GM23338 (cell line): ENCODE measurements at regions not wholly inside any gene's neighbourhood (a gene's known extent, or its start where the extent isn't known, plus 50 kb on each side); places are given as distances from the start of the nearest gene placed in this dataset.

Experiments used
- ATAC-seq: fragments of 200-7000 bp; cut with Tn5 transposase; 3 replicates; pipeline ENCODE4 v1.9.1; 2020
- DNase-seq: peaks from one replicate; pipeline ENCODE4 v3.0.0-alpha.2; 2015; ENCODE audit warnings: low spot score
- H2AFZ ChIP-seq: fragments of 200-600 bp; sonication (generic); 2 replicates; pipeline ENCODE4 v1.8.0; 2016; ENCODE audit warnings: antibody characterized with exemption, mild to moderate bottlenecking, moderate library complexity
- H3F3A ChIP-seq: fragments of 200-600 bp; sonication (generic); replicated peaks from 2 replicates; pipeline ENCODE4 v1.8.0; 2017; ENCODE audit warnings: antibody characterized with exemption, mixed run types, low read depth
- H3K27ac ChIP-seq: fragments of 200-600 bp; sonication (generic); 2 replicates; pipeline ENCODE4 v1.6.1; 2016; ENCODE audit warnings: low read depth
- H3K27me3 ChIP-seq: fragments of 200-600 bp; sonication (generic); 2 replicates; pipeline ENCODE4 v1.8.0; 2016; ENCODE audit warnings: mild to moderate bottlenecking, mixed run types, moderate library complexity; ENCODE audit not compliant: insufficient read depth
- H3K36me3 ChIP-seq: fragments of 200-600 bp; sonication (generic); 2 replicates; pipeline ENCODE4 v1.8.0; 2016; ENCODE audit warnings: mild to moderate bottlenecking; ENCODE audit not compliant: insufficient read depth
- H3K4me1 ChIP-seq: fragments of 200-600 bp; sonication (generic); 2 replicates; pipeline ENCODE4 v1.8.0; 2016; ENCODE audit warnings: mild to moderate bottlenecking, moderate library complexity; ENCODE audit not compliant: insufficient read depth
- H3K4me2 ChIP-seq: fragments of 200-600 bp; sonication (generic); 2 replicates; pipeline ENCODE4 v1.7.1; 2017; ENCODE audit warnings: mixed run types
- H3K4me3 ChIP-seq: fragments of 200-600 bp; sonication (generic); 2 replicates; pipeline ENCODE4 v1.6.1; 2016; ENCODE audit warnings: mixed run types
- H3K79me2 ChIP-seq: fragments of 200-600 bp; sonication (generic); replicated peaks from 2 replicates; pipeline ENCODE4 v1.8.0; 2017; ENCODE audit warnings: mild to moderate bottlenecking; ENCODE audit not compliant: insufficient read depth
- H3K9me2 ChIP-seq: fragments of 200-600 bp; sonication (generic); 2 replicates; pipeline ENCODE4 v1.8.0; 2017; ENCODE audit not compliant: insufficient read depth
- H4K20me1 ChIP-seq: fragments of 200-600 bp; sonication (generic); replicated peaks from 2 replicates; pipeline ENCODE4 v1.8.0; 2017; ENCODE audit warnings: mild to moderate bottlenecking; ENCODE audit not compliant: insufficient read depth
- H3K27ac Mint-ChIP-seq: 2 replicates; pipeline ENCODE4 v1.8.0; 2020; ENCODE audit warnings: inconsistent platforms, mild to moderate bottlenecking, moderate library complexity, mixed read lengths
- H3K27me3 Mint-ChIP-seq: 3 replicates; pipeline ENCODE4 v1.8.0; 2022; ENCODE audit warnings: low read depth, mild to moderate bottlenecking, moderate library complexity, mixed read lengths, inconsistent platforms; ENCODE audit not compliant: insufficient read depth, poor library complexity
- H3K36me3 Mint-ChIP-seq: 3 replicates; pipeline ENCODE4 v1.8.0; 2021; ENCODE audit warnings: low read depth, mild to moderate bottlenecking, inconsistent platforms, moderate library complexity, mixed read lengths
- H3K4me1 Mint-ChIP-seq: 3 replicates; pipeline ENCODE4 v1.8.0; 2020; ENCODE audit warnings: mild to moderate bottlenecking, inconsistent platforms, mixed read lengths
- H3K4me3 Mint-ChIP-seq: 3 replicates; pipeline ENCODE4 v1.8.0; 2021; ENCODE audit warnings: moderate library complexity, mild to moderate bottlenecking, inconsistent platforms, mixed read lengths
- H3K9me3 Mint-ChIP-seq: 3 replicates; pipeline ENCODE4 v1.8.0; 2020; ENCODE audit warnings: moderate library complexity, mild to moderate bottlenecking, inconsistent platforms, mixed read lengths
- CREB1 ChIP-seq: fragments of 250-450 bp; sonication (Bioruptor Pico); IDR thresholded peaks from 2 replicates; pipeline ENCODE4 v1.5.0; 2020; ENCODE audit warnings: low read depth, mild to moderate bottlenecking, moderate library complexity
- CTCF ChIP-seq, 2 experiments: fragments of 200-600 bp in 1 of 2; sonication (generic) in 1 of 2; conservative IDR thresholded peaks; 2 replicates each; pipeline versions ENCODE4 v1.5.1 to v1.6.1; 2016 to 2017; ENCODE audit warnings: antibody characterized with exemption in 2 of 2, low read depth in 2 of 2, mild to moderate bottlenecking in 2 of 2, moderate library complexity in 1 of 2
- ETS1 ChIP-seq: IDR thresholded peaks from 2 replicates; pipeline ENCODE4 v1.6.1; 2016; ENCODE audit warnings: antibody characterized with exemption
- EZH2 ChIP-seq: fragments of 200-600 bp; sonication (generic); IDR thresholded peaks from one replicate; pipeline ENCODE4 v1.8.0; 2017; ENCODE audit warnings: antibody characterized with exemption, mild to moderate bottlenecking, low read depth; ENCODE audit not compliant: unreplicated experiment
- EZH2phosphoT487 ChIP-seq: fragments of 200-600 bp; sonication (generic); IDR thresholded peaks from one replicate; pipeline ENCODE4 v1.8.1; 2018; ENCODE audit warnings: antibody characterized with exemption; ENCODE audit not compliant: unreplicated experiment
- JUNB ChIP-seq: IDR thresholded peaks from one replicate; pipeline ENCODE4 v1.6.1; 2016; ENCODE audit warnings: antibody characterized with exemption; ENCODE audit not compliant: unreplicated experiment
- NANOG ChIP-seq: IDR thresholded peaks from 2 replicates; pipeline ENCODE4 v1.6.1; 2016; ENCODE audit warnings: antibody characterized with exemption, borderline replicate concordance
- POLR2AphosphoS5 ChIP-seq: IDR thresholded peaks from 2 replicates; pipeline ENCODE4 v1.6.1; 2016; ENCODE audit warnings: antibody characterized with exemption, low read depth
- REST ChIP-seq: IDR thresholded peaks from one replicate; pipeline ENCODE4 v1.6.1; 2018; ENCODE audit warnings: antibody characterized with exemption; ENCODE audit not compliant: unreplicated experiment
- STAT1 ChIP-seq: IDR thresholded peaks from one replicate; pipeline ENCODE4 v1.6.1; 2016; ENCODE audit warnings: antibody characterized with exemption; ENCODE audit not compliant: unreplicated experiment
- ZNF114 ChIP-seq: fragments of 250-450 bp; sonication (Bioruptor Pico); IDR thresholded peaks from 2 replicates; pipeline ENCODE4 v1.5.0; 2020; ENCODE audit warnings: mild to moderate bottlenecking, moderate library complexity
- ZNF331 ChIP-seq: fragments of 250-450 bp; sonication (Bioruptor Pico); IDR thresholded peaks from 2 replicates; pipeline ENCODE4 v1.5.0; 2020; ENCODE audit warnings: low read depth, mild to moderate bottlenecking, moderate library complexity
- ZNF462 ChIP-seq: fragments of 250-450 bp; sonication (Bioruptor Pico); IDR thresholded peaks from 2 replicates; pipeline ENCODE4 v1.5.0; 2020; ENCODE audit warnings: mild to moderate bottlenecking, moderate library complexity

- H3K36me3 Mint-ChIP-seq, result no peaks in the 10 kb centered on the region
- Histone ChIP-seq H4K20me1 (no peaks in the 10 kb centered on the region), H3K27me3 (no peaks in the 10 kb centered on the region), H3K9me2 (no peaks in the 10 kb centered on the region), H3K79me2 (no peaks in the 10 kb centered on the region), H3K4me3 (no peak overlapping the region), H3K4me2 (no peak overlapping the region), H3K4me1 (no peaks in the 10 kb centered on the region), H3F3A (no peaks in the 10 kb centered on the region), H2AFZ (no peak overlapping the region; the same call in 1 of the 2 replicates), H3K36me3 (no peaks in the 10 kb centered on the region), H3K27ac (no peak overlapping the region)
- no peaks in the 10 kb centered on the region for H3K27me3 Mint-ChIP-seq
- no peak overlapping the region for H3K4me3 Mint-ChIP-seq
- TF ChIP-seq CTCF (conservative IDR thresholded peaks at IDR 0.05; ENCODE audit: low read depth in 2 of 2) (no peak), ZNF462 (no peak), NANOG (no peak), EZH2 (no peak), ZNF331 (CRISPR knock-in tag) (no peak), ETS1 (no peak), POLR2AphosphoS5 (no peak), CREB1 (CRISPR knock-in tag) (no peak), REST (no peak), EZH2phosphoT487 (no peak), STAT1 (no peak), JUNB (no peak), ZNF114 (CRISPR knock-in tag) (no peak)
- ATAC-seq, result no peak
- H3K27ac Mint-ChIP-seq, result no peak overlapping the region
- H3K4me1 Mint-ChIP-seq, result peaks cover 9% of the 10 kb centered on the region
- DNase-seq, result no peak
- H3K9me3 Mint-ChIP-seq, result no peaks in the 10 kb centered on the region
Observed at GRCh38 chr1:60992165-60992564, 90.2 kb upstream of the NFIA start.
